ENCODE measurements at regions not wholly inside any gene's neighbourhood (a gene's known extent, or its start where the extent isn't known, plus 50 kb on each side); places are given as distances from the start of the nearest gene placed in this dataset.
"Not testable (repeated sequence)": the region's sequence is repeated elsewhere in the genome, so short reads cannot be mapped to it uniquely, and the experiment has no call there.

DNA sequence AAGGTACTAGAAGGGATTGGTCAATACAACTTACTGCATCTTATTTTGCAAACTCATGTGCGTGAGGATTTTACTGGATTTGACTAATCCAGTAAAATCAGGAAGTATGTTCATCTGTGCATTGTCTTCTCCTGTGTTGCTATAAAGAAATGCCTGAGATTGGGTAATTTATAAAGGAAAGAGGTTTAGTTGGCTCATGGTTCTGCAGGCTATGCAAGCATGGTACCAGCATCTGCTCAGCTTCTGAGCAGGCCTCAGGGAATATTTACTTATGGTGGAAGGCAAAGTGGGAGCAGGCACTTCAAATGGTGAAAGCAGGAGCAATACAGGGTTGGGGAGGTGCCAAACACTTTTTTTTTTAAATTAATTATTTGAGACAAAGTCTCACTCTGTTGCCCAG is 2199.5 kb upstream of the WWC1 start:
- FAIRE-seq, result no peak
- DNase-seq (ENCODE audit: insufficient read length, low spot score), result no peak

DNA sequence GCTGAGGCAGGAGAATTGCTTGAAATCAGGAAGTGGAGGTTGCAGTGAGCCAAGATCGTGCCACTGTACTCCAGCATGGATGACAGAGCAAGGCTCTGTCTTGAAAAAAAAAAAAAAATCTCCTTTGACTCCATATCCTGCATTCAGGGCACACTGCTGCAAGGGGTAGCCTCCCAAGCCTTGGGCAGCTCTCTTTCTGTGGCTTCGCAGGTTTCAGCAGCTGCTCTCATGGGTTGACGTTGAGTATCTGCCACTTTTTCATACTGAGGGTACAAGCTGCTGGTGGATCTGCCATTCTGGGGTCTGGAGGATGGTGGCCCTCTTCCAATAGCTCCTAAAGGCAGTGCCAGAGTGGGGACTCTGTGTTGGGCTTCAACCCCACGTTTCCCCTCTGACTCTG is 2198.1 kb upstream of the WWC1 start:
- FAIRE-seq, result no peak
- DNase-seq (ENCODE audit: insufficient read length, low spot score), result no peak

- FAIRE-seq, result no peak
Measured at GRCh38 chr5:166102947-166103346, 2188.5 kb upstream of the WWC1 start.

DNA sequence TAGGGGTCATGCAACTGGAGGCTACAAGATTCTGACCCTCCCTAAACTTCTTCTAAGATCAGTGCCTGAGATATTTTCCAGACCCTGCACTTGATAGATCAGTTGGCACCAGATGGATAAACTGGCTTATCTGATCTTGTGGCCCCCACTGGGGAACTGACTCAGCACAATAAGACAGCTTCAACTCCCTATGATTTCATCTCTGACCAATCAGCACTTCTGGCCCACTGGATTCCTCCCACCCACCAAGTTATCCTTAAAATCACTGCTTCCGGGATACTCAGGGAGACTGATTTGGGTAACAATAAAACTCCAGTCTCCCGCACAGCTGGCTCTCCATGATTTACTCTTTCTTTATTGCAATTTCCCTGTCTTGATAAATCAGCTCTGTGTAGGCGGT is 2180.4 kb upstream of the WWC1 start:
- DNase-seq (ENCODE audit: insufficient read length, low spot score) (no peak), FAIRE-seq (no peak)

More at GRCh38 chr5:166102947-166103346, 2188.5 kb upstream of the WWC1 start:
- DNase-seq (ENCODE audit: insufficient read length, low spot score), result no peak

DNA sequence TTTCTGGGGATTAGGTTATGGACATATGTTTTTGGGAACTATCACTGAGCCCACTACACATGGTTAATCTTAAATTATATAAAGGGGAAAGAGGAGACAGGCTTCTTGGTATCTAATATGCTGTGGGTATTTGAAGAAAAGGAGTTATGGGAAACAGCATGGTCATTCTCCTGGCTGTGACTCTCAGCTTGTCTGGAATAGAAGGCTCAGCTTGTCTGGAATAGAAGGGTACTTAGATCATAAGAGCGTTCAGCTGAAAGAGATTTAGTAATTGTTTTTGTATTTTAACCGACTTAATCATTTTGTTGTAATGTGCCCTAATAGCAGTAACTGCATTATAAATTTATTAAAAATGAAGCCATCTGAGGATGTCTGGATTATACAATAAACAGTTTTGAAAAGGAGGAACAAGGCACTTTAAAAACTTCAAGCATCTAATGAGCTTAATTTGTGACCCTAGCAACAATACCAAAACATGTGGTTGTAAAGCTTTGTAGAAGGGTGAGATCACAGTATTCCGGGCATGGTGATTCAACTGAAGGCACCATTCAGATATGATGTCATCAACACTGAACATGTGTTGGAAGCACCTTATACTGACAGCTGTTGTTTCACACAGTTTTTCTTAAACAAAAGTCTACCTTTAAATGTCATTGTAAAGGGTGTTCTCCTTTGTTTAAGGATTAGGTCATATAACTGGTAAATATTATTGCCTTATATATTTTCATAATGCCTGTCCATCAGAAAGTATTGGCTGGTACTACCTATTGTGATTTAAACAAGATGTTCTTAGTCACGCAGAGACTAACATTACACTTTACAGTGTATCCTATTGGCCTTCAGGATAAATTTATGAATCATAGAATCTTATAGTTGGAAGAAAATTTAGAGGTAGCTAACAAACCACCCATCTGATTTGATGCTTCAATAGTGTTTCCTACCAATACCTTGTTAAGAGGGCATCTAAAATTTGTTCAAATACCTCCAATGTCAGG is 2174.1 kb upstream of the WWC1 start:
- DNase-seq (ENCODE audit: insufficient read length, low spot score) (no peak), FAIRE-seq (no peak)

DNA sequence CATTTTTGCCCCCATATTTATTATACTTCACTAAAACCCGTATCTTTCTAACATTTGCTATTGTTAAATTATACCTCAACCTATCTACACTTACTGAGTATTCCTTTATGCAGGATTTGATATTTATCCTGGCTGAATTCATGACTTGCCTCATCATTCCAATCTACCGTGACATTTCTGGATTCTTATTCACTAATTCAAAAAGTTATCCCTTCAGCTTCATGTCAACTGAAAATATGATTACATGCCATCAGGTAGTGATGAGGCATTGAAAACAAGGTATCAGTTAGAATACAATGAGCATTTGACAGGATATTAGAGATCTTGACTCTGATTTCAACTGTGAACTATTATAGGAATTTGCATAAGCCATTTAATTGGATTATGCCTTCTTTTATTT is 2171.9 kb upstream of the WWC1 start:
- no peak for FAIRE-seq
- DNase-seq (ENCODE audit: insufficient read length, low spot score), result no peak

DNA sequence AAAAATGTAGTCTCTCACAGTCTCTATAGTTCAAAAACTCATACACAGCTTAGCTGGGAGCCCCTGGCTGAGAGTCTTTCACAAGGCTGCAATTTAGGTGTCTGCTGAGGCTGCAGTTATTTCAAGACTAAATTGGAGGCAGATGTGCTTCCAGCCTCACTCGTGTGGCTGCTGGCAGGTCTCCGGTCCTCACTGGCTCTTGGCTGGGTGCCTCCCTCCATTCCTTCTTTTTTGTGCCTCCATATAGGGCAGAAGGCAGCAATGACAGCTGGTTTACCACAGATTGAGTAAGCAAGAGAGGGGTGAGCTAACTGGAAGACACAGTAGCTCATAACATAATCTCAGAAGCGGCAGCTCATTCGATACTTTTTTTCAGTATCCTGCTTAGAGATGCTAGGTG is 2167.7 kb upstream of the WWC1 start:
- DNase-seq (ENCODE audit: insufficient read length, low spot score) (no peak), FAIRE-seq (no peak)

GRCh38 chr5:166127766-166128570 is 2163.5 kb upstream of the WWC1 start:
- no peak for FAIRE-seq
- no peak for DNase-seq (ENCODE audit: insufficient read length, low spot score)

DNA sequence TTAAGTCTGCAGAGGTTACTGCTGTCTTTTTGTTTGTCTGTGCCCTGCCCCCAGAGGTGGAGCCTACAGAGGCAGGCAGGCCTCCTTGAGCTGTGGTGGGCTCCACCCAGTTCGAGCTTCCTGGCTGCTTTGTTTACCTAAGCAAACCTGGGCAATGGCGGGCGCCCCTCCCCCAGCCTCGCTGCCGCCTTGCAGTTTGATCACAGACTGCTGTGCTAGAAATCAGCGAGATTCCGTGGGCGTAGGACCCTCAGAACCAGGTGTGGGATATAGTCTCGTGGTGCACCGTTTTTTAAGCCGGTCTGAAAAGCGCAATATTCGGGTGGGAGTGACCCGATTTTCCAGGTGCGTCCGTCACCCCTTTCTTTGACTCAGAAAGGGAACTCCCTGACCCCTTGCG is 2146.3 kb upstream of the WWC1 start:
- not testable (repeated sequence) for FAIRE-seq

DNA sequence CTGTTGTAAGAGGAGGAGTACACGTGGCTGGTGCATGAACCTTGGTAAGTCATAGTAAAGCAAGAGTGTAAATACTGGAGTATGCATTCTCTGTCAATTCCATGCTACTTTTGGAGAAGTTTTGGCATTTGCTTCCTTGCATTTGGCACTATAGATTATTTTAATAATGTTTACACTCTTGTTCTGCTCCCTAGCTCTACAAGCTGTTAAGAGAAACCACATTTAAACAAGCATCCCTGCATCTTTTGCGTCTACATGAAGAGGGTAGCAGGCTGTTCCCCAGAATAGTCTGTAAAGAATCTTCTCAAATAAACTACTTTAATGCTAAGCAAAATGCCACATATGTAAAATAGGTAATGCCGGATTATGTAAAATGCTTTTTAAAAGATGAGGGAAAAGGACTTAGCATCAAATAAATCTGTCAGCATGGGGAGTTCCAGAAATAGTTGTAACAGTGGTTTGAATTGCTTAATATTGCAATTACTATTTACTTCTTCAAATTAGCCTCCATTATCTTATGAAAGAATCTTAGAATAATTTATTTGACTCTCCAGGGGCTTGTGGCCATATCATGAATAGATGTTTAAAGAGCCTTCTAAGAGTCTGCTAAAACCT is 2127.3 kb upstream of the WWC1 start:
- DNase-seq (ENCODE audit: insufficient read length, low spot score) (no peak), FAIRE-seq (no peak)

More for the DNA sequence above, 2146.3 kb upstream of the WWC1 start:
- not testable (repeated sequence) for DNase-seq (ENCODE audit: insufficient read length, low spot score)

- FAIRE-seq, result no peak
Measured at GRCh38 chr5:166165596-166165995, 2125.8 kb upstream of the WWC1 start.

GRCh38 chr5:166166071-166166470 is 2125.4 kb upstream of the WWC1 start:
- DNase-seq (ENCODE audit: insufficient read length, low spot score), result no peak
- no peak for FAIRE-seq

More at GRCh38 chr5:166165596-166165995, 2125.8 kb upstream of the WWC1 start:
- DNase-seq (ENCODE audit: insufficient read length, low spot score), result no peak

DNA sequence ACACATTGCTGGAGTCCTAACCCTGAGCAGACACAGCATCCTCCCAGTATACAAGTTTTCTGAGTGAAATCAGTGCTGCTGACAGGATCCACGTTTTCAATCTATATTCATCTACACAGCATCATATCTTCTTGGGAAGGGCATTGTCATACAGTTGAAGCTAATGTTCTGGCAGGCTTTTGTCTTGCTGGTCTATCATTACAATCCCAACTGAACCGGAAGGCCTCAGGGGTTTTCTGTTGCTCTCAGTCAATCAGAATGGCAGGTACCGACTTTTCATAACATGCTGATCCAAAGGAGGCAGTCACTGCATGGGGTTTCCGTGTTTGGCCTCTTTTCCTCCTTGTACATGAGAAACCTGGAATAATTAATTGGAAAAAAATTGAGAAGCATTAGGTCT is 2118.8 kb upstream of the WWC1 start:
- DNase-seq (ENCODE audit: insufficient read length, low spot score) (no peak), FAIRE-seq (no peak)

DNA sequence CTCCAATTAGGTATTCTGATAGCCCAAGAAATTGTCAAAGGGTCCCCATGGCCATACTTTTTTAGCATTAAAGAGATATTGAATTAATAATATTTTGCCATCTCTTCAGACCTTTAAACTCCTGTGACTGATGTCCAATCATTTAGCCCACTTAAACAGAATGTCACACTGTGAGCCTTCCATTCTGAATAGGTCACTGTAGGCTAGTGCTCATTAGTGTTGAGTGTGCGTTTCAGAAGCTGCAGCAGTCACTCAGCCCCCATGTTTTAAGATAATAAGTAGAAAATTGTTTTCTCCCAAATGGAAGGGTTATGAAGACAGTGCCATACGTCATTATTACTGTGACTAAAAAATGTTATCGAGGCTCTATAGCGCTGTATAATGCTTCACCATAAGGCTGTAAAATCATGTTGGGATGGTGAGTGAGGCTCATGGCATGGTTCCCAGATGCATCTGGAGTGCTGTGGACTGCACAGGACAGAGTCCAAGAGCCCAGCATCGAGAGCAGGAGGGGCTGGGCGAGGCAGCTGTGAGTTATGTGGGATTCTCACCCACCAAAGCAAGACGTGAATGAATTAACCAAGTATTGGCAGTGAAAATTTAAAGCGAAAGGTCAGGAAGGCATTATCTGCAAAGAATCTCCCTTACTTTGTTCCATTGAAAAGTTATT is 2112.9 kb upstream of the WWC1 start:
- FAIRE-seq (no peak), DNase-seq (ENCODE audit: insufficient read length, low spot score) (no peak)

- DNase-seq (ENCODE audit: insufficient read length, low spot score) (no peak), FAIRE-seq (no peak)
Measured at GRCh38 chr5:166185185-166185584, 2106.3 kb upstream of the WWC1 start.

- FAIRE-seq (no peak), DNase-seq (ENCODE audit: insufficient read length, low spot score) (no peak)
Measured at GRCh38 chr5:166188501-166189325, 2102.7 kb upstream of the WWC1 start.

DNA sequence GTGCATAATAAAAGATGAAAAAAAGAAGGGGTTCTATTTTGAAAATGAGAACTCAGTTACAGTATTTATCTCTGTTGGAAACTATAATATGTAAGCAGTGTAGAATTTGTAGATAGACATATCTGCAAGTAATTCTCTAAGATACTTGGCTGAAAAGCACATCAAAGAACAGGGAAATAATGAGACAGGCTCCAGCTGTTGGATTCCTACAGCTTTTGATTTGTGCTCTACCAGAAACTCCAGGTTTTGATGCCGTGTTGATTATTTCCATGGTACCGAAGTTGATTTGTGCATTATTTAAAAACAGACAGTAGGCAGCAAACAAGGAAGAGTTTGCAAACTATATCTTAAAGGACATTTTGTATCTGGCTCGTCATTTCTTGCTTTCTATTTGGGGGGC is 2098.7 kb upstream of the WWC1 start:
- FAIRE-seq (no peak), DNase-seq (ENCODE audit: insufficient read length, low spot score) (no peak)

DNA sequence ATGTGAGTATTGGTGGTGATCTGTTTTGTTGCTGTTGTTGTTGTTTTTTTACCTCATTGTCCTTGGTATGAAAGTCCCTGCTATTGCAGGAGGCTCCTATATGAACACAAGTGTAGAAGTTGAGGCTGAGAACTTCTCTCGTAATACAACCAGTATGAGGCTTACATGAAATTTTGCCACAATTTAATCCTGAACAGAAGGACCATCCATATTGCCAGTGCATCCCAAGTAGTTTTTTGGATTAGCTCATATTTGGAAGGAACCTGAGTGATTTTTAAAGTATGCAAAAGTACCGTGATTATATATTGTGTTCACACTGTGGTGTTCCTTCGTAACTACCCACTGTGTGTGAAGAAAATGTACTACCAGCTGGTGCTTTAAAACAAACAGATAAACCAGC is 2095.5 kb upstream of the WWC1 start:
- no peak for DNase-seq (ENCODE audit: insufficient read length, low spot score)

DNA sequence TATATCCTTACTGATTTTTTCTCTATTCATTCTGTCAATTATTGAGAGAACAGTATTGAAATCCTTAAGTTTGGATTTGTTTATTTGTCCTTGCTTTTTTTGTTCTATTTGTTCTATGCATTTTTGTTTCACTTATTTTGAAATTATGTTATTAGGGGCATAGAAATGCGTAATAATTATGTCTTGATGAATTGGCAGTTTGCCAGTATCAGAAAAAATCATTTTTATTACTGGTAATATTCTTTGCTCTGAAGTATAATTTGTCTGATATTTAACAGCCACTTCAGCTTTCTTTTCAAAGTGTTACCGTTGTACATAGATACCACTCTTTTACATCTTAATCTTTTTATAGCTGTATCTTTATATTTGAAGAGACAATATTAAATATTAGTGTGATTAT is 2090.9 kb upstream of the WWC1 start:
- no peak for DNase-seq (ENCODE audit: insufficient read length, low spot score)
- FAIRE-seq, result no peak

More for the DNA sequence above, 2095.5 kb upstream of the WWC1 start:
- no peak for FAIRE-seq

DNA sequence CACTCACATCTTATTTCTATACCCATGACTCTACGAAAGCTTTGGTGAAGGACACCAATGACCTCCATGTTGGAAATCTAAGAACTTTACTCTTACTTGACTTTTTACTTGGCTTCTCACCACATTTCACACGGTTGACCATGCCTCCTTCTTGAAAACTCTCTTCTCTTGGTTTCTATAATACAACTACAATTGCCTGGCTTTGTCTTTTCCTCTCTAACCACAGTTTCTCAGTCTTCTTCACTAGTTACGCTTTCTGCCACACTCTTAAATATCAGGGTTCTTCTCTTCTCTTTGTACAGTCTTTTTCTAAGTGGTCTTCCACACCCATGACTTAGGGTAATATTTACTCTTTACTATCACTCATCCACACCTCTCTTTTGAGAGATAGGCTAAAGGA is 2079.8 kb upstream of the WWC1 start:
- FAIRE-seq, result no peak
- DNase-seq (ENCODE audit: insufficient read length, low spot score), result no peak
